ENCODE measurements at regions not wholly inside any gene's neighbourhood (a gene's known extent, or its start where the extent isn't known, plus 50 kb on each side); places are given as distances from the start of the nearest gene placed in this dataset.

- Histone ChIP-seq H3K9me2 (ENCODE audit: insufficient read depth, low read length) (no peaks in the 10 kb centered on the region), H3K4me2 (ENCODE audit: low read length) (no peak overlapping the region), H3K27ac (ENCODE audit: low read depth, low read length, poor library complexity, severe bottlenecking) (no peak overlapping the region), H2AFZ (ENCODE audit: low read length) (no peak overlapping the region), H3K4me1 (ENCODE audit: insufficient read depth, low read length, poor library complexity, severe bottlenecking) (no peaks in the 10 kb centered on the region), H3K9me3 (ENCODE audit: low read length) (no peaks in the 10 kb centered on the region), H3K79me2 (ENCODE audit: insufficient read depth, low read depth, low read length) (no peaks in the 10 kb centered on the region), H3K4me3 (ENCODE audit: low read depth, low read length, poor library complexity, severe bottlenecking) (no peak overlapping the region), H3K36me3 (ENCODE audit: insufficient read depth, low read length) (no peaks in the 10 kb centered on the region), H4K20me1 (ENCODE audit: insufficient read depth, low read length) (no peaks in the 10 kb centered on the region)
- POLR2A ChIA-PET = no interaction called here
- CTCF ChIA-PET (ENCODE audit: unreplicated experiment) = no interaction called here
- no TSS peak for BruUV-seq (replicated peaks)
- no peak for DNase-seq (ENCODE audit: low spot score)
- intact Hi-C loops (cut with micrococcal nuclease; ENCODE audit: unreplicated experiment) = no loop called here
- TF ChIP-seq EZH2phosphoT487 (IDR thresholded peaks at IDR 0.05; ENCODE audit: borderline replicate concordance, low read depth, low read length) = no peak
- TF ChIP-seq, protein P1, sequence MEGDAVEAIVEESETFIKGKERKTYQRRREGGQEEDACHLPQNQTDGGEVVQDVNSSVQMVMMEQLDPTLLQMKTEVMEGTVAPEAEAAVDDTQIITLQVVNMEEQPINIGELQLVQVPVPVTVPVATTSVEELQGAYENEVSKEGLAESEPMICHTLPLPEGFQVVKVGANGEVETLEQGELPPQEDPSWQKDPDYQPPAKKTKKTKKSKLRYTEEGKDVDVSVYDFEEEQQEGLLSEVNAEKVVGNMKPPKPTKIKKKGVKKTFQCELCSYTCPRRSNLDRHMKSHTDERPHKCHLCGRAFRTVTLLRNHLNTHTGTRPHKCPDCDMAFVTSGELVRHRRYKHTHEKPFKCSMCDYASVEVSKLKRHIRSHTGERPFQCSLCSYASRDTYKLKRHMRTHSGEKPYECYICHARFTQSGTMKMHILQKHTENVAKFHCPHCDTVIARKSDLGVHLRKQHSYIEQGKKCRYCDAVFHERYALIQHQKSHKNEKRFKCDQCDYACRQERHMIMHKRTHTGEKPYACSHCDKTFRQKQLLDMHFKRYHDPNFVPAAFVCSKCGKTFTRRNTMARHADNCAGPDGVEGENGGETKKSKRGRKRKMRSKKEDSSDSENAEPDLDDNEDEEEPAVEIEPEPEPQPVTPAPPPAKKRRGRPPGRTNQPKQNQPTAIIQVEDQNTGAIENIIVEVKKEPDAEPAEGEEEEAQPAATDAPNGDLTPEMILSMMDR (conservative IDR thresholded peaks at IDR 0.05; ENCODE audit: low read length) = no peak
Measured at GRCh38 chr18:79613186-79613931, 66.2 kb upstream of the CTDP1 start.

GRCh38 chr18:79614211-79614955, 65.2 kb upstream of the CTDP1 start:
- BruUV-seq (replicated peaks) = no TSS peak

More at GRCh38 chr18:79614211-79614955, 65.2 kb upstream of the CTDP1 start:
- Histone ChIP-seq H3K4me3 (ENCODE audit: low read depth, low read length, poor library complexity, severe bottlenecking) (no peak overlapping the region), H3K9me3 (ENCODE audit: low read length) (no peaks in the 10 kb centered on the region), H3K4me2 (ENCODE audit: low read length) (no peak overlapping the region), H3K9me2 (ENCODE audit: insufficient read depth, low read length) (no peaks in the 10 kb centered on the region), H3K4me1 (ENCODE audit: insufficient read depth, low read length, poor library complexity, severe bottlenecking) (no peaks in the 10 kb centered on the region), H2AFZ (ENCODE audit: low read length) (no peak overlapping the region), H4K20me1 (ENCODE audit: insufficient read depth, low read length) (no peaks in the 10 kb centered on the region), H3K79me2 (ENCODE audit: insufficient read depth, low read depth, low read length) (no peaks in the 10 kb centered on the region), H3K36me3 (ENCODE audit: insufficient read depth, low read length) (no peaks in the 10 kb centered on the region), H3K27ac (ENCODE audit: low read depth, low read length, poor library complexity, severe bottlenecking) (no peak overlapping the region)
- POLR2A ChIA-PET = no interaction called here
- intact Hi-C loops (cut with micrococcal nuclease; ENCODE audit: unreplicated experiment) = no loop called here
- DNase-seq (ENCODE audit: low spot score) = no peak
- TF ChIP-seq, protein P1 (conservative IDR thresholded peaks at IDR 0.05; ENCODE audit: low read length) = no peak
- TF ChIP-seq EZH2phosphoT487 (IDR thresholded peaks at IDR 0.05; ENCODE audit: borderline replicate concordance, low read depth, low read length) = no peak
- CTCF ChIA-PET (ENCODE audit: unreplicated experiment) = no interaction called here

All from OCI-LY7 (cell line).